ENCODE measurements at regions not wholly inside any gene's neighbourhood (a gene's known extent, or its start where the extent isn't known, plus 50 kb on each side); places are given as distances from the start of the nearest gene placed in this dataset.

- Histone ChIP-seq H3K9me3 (no peaks in the 10 kb centered on the region), H3K36me3 (no peaks in the 10 kb centered on the region), H3K27ac (no peak overlapping the region), H3K4me3 (no peak overlapping the region), H3K27me3 (no peaks in the 10 kb centered on the region), H3K4me1 (no peaks in the 10 kb centered on the region)
- intact Hi-C loops (cut with DNase I; ENCODE audit: low total_unique reads), result no loop called here
- TF ChIP-seq POLR2A (IDR thresholded peaks at IDR 0.05) (no peak), POLR2AphosphoS5 (IDR thresholded peaks at IDR 0.05) (no peak), CTCF (IDR thresholded peaks at IDR 0.05) (no peak)
- no peak for DNase-seq (ENCODE audit: low spot score in 2 of 2)
These were observed 995.1 kb downstream of the PCDH7 start for GRCh38 chr4:31715302-31715701.

- Histone ChIP-seq H3K4me1 (no peaks in the 10 kb centered on the region), H3K27me3 (no peaks in the 10 kb centered on the region), H3K27ac (no peak overlapping the region), H3K9me3 (no peaks in the 10 kb centered on the region), H3K4me3 (no peak overlapping the region), H3K36me3 (no peaks in the 10 kb centered on the region)
- TF ChIP-seq POLR2AphosphoS5 (IDR thresholded peaks at IDR 0.05), result no peak
- no peak for TF ChIP-seq POLR2A (IDR thresholded peaks at IDR 0.05)
- TF ChIP-seq CTCF (IDR thresholded peaks at IDR 0.05), result no peak
- intact Hi-C loops (cut with DNase I; ENCODE audit: low total_unique reads), result no loop called here
- DNase-seq (ENCODE audit: low spot score in 2 of 2), result no peak
These were observed 1006.9 kb downstream of the PCDH7 start for GRCh38 chr4:31727030-31727429.

- no peak overlapping the region for H3K4me3 ChIP-seq
- no peaks in the 10 kb centered on the region for H3K27me3 ChIP-seq
- no peak for TF ChIP-seq CTCF (IDR thresholded peaks at IDR 0.05)
- no peak for TF ChIP-seq POLR2A (IDR thresholded peaks at IDR 0.05)
- no peak for TF ChIP-seq POLR2AphosphoS5 (IDR thresholded peaks at IDR 0.05)
- no peaks in the 10 kb centered on the region for H3K9me3 ChIP-seq
- DNase-seq (ENCODE audit: low spot score in 2 of 2), result no peak
- H3K4me1 ChIP-seq, result no peaks in the 10 kb centered on the region
- intact Hi-C loops (cut with DNase I; ENCODE audit: low total_unique reads), result no loop called here
- no peak overlapping the region for H3K27ac ChIP-seq
- no peaks in the 10 kb centered on the region for H3K36me3 ChIP-seq
These were observed 1014.8 kb downstream of the PCDH7 start for GRCh38 chr4:31735004-31735403.

- no peak for TF ChIP-seq CTCF (IDR thresholded peaks at IDR 0.05)
- no peaks in the 10 kb centered on the region for H3K9me3 ChIP-seq
- H3K27ac ChIP-seq, result no peak overlapping the region
- no peak overlapping the region for H3K4me3 ChIP-seq
- no peaks in the 10 kb centered on the region for H3K36me3 ChIP-seq
- H3K27me3 ChIP-seq, result no peaks in the 10 kb centered on the region
- no peaks in the 10 kb centered on the region for H3K4me1 ChIP-seq
- intact Hi-C loops (cut with DNase I; ENCODE audit: low total_unique reads), result no loop called here
- no peak for DNase-seq (ENCODE audit: low spot score in 2 of 2)
These were observed 1017.2 kb downstream of the PCDH7 start for GRCh38 chr4:31737419-31737818.

- Histone ChIP-seq H3K27ac (no peak overlapping the region), H3K27me3 (no peaks in the 10 kb centered on the region), H3K4me3 (no peak overlapping the region), H3K4me1 (no peaks in the 10 kb centered on the region), H3K36me3 (no peaks in the 10 kb centered on the region), H3K9me3 (no peaks in the 10 kb centered on the region)
- no peak for DNase-seq (ENCODE audit: low spot score in 2 of 2)
- TF ChIP-seq POLR2AphosphoS5 (IDR thresholded peaks at IDR 0.05) (no peak), POLR2A (IDR thresholded peaks at IDR 0.05) (no peak), CTCF (IDR thresholded peaks at IDR 0.05) (no peak)
- intact Hi-C loops (cut with DNase I; ENCODE audit: low total_unique reads), result no loop called here
These were observed 1021.2 kb downstream of the PCDH7 start for GRCh38 chr4:31741326-31741725.
